ENCODE measurements at regions not wholly inside any gene's neighbourhood (a gene's known extent, or its start where the extent isn't known, plus 50 kb on each side); places are given as distances from the start of the nearest gene placed in this dataset.

DNA sequence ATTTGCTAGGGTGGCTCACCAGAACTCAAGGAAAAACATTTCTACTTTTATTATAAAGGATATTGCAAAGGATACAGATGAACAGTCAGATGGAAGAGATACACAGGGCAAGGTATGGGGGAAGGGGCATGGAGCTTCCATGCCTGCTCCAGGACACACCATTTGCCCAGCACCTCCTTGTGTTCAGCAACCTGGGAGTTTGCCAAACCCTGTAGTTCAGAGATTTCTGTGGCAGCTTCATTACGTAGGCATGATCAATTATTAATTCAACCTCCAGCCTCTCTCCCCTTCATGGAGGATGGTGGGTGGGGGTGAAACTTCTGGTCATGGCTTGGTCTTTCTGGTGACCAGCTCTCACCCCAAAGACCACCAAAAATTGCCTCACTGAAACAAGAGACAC, 353.9 kb upstream of the THBS1 start:
- TF ChIP-seq CTCF (IDR thresholded peaks at IDR 0.05) (no peak), POLR2A (IDR thresholded peaks at IDR 0.05) (no peak)
